ENCODE measurements at regions not wholly inside any gene's neighbourhood (a gene's known extent, or its start where the extent isn't known, plus 50 kb on each side); places are given as distances from the start of the nearest gene placed in this dataset.

DNA sequence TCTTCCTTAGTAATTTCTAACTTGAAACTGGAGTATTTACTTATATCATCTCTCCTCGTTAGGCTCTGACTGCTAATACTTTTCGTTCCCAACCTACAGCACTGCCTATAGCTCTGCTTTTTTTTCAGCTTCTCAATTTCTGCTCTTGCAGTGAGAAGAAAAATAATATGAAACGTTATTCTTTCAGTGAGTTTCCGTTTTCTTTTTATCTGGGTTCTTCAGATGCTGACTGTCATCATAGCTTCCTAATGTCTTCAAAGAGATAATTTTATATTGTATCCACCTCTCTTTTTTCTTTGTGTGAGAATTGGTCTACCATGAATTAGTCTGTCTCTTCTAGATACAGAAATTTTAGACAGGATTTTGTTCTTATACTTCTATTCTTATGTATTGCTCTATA is 454.9 kb downstream of the LMO7 start:
- TF ChIP-seq, protein P1, sequence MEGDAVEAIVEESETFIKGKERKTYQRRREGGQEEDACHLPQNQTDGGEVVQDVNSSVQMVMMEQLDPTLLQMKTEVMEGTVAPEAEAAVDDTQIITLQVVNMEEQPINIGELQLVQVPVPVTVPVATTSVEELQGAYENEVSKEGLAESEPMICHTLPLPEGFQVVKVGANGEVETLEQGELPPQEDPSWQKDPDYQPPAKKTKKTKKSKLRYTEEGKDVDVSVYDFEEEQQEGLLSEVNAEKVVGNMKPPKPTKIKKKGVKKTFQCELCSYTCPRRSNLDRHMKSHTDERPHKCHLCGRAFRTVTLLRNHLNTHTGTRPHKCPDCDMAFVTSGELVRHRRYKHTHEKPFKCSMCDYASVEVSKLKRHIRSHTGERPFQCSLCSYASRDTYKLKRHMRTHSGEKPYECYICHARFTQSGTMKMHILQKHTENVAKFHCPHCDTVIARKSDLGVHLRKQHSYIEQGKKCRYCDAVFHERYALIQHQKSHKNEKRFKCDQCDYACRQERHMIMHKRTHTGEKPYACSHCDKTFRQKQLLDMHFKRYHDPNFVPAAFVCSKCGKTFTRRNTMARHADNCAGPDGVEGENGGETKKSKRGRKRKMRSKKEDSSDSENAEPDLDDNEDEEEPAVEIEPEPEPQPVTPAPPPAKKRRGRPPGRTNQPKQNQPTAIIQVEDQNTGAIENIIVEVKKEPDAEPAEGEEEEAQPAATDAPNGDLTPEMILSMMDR (IDR thresholded peaks at IDR 0.05; ENCODE audit: control insufficient read depth, insufficient read depth, low read depth, low read length, missing control alignments), result no peak
- DNase-seq (ENCODE audit: low read depth), result no peak
- H3K4me3 ChIP-seq (ENCODE audit: control insufficient read depth, low read depth, low read length), result no peak overlapping the region

DNA sequence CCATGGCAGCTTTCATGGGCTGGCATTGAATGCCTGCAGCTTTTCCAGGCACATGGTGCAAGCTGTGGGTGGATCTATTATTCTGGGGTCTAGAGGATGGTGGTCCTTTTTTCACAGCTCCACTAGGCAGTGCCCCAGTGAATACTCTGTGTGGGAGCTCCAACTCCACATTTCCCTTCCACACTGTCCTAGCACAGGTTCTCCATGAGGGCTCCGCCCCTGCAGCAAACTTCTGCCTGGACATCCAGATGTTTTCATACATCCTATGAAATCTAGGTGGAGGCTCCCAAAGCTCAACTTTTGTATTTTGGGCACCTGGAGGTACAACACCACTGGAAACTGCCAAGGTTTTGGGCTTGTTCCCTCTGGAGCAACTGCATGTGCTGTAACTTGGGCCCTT is 450.6 kb downstream of the LMO7 start:
- no peak overlapping the region for H3K4me3 ChIP-seq (ENCODE audit: control insufficient read depth, low read depth, low read length)
- TF ChIP-seq, protein P1 (IDR thresholded peaks at IDR 0.05; ENCODE audit: control insufficient read depth, insufficient read depth, low read depth, low read length, missing control alignments), result no peak
- no peak for DNase-seq (ENCODE audit: low read depth)

- no peak for DNase-seq (ENCODE audit: low read depth)
- no peak overlapping the region for H3K4me3 ChIP-seq (ENCODE audit: control insufficient read depth, low read depth, low read length)
- TF ChIP-seq, protein P1 (IDR thresholded peaks at IDR 0.05; ENCODE audit: control insufficient read depth, insufficient read depth, low read depth, low read length, missing control alignments), result no peak
These were observed 431.7 kb downstream of the LMO7 start for GRCh38 chr13:76067850-76068249.

- no peak overlapping the region for H3K4me3 ChIP-seq (ENCODE audit: control insufficient read depth, low read depth, low read length)
- TF ChIP-seq, protein P1 (IDR thresholded peaks at IDR 0.05; ENCODE audit: control insufficient read depth, insufficient read depth, low read depth, low read length, missing control alignments), result no peak
- no peak for DNase-seq (ENCODE audit: low read depth)
These were observed 417.1 kb downstream of the LMO7 start for GRCh38 chr13:76053181-76053580.

GRCh38 chr13:76049376-76049746 is 413.2 kb downstream of the LMO7 start:
- no peak overlapping the region for H3K4me3 ChIP-seq (ENCODE audit: control insufficient read depth, low read depth, low read length)
- TF ChIP-seq, protein P1 (IDR thresholded peaks at IDR 0.05; ENCODE audit: control insufficient read depth, insufficient read depth, low read depth, low read length, missing control alignments), result no peak
- no peak for DNase-seq (ENCODE audit: low read depth)

DNA sequence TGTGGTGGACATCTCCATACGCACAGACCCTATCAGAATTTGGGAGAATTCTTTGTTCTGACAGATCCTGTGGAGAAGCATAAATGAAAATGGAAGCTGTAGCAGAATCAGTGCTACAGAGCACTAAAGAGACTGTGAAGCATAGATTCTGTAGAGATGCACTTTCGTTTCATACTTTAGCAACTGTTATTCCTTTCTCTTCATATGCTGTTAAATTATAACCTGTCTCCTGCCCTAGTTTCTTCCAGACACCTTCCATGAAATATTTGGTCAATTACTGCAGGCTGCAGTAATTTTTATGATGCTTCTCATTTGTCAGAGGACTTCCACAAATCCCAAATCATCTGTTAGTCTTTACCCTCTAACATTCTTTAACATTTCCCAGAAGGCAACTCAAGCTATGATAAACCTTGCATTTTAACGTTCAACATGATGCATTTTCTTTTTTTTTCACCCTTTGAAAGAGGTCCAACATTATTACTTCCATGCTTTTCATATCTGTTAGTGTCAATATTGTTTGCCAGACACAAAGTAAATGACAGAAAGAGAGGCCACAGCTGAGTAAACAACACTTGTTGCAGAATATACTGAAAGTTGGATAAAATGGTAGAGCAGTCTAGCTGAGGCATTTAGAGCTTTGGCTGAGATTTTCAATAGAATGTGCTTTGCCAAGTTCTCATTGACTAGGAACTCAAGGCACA is 412.7 kb downstream of the LMO7 start:
- TF ChIP-seq, protein P1 (IDR thresholded peaks at IDR 0.05; ENCODE audit: control insufficient read depth, insufficient read depth, low read depth, low read length, missing control alignments), result no peak
- no peak for DNase-seq (ENCODE audit: low read depth)
- H3K4me3 ChIP-seq (ENCODE audit: control insufficient read depth, low read depth, low read length), result no peak overlapping the region

Measured in AG09309 (cell line).